ENCODE measurements at regions not wholly inside any gene's neighbourhood (a gene's known extent, or its start where the extent isn't known, plus 50 kb on each side); places are given as distances from the start of the nearest gene placed in this dataset.
"Not testable (repeated sequence)": the region's sequence is repeated elsewhere in the genome, so short reads cannot be mapped to it uniquely, and the experiment has no call there.

GRCh38 chrX:46087310-46087709 is 457.9 kb downstream of the ZNF674 start:
- DNase-seq (ENCODE audit: extremely low read depth in 1 of 11, low read depth in 9 of 11, low spot score in 4 of 11), result not testable (repeated sequence)

GRCh38 chrX:46080121-46080520 is 465.1 kb downstream of the ZNF674 start:
- not testable (repeated sequence) for DNase-seq (ENCODE audit: extremely low read depth in 1 of 11, low read depth in 9 of 11, low spot score in 4 of 11)

GRCh38 chrX:46072791-46073190 is 472.4 kb downstream of the ZNF674 start:
- no peak for DNase-seq (ENCODE audit: extremely low read depth in 1 of 11, low read depth in 9 of 11, low spot score in 4 of 11)

GRCh38 chrX:46072372-46072771 is 472.8 kb downstream of the ZNF674 start:
- no peak for DNase-seq (ENCODE audit: extremely low read depth in 1 of 11, low read depth in 9 of 11, low spot score in 4 of 11)

DNA sequence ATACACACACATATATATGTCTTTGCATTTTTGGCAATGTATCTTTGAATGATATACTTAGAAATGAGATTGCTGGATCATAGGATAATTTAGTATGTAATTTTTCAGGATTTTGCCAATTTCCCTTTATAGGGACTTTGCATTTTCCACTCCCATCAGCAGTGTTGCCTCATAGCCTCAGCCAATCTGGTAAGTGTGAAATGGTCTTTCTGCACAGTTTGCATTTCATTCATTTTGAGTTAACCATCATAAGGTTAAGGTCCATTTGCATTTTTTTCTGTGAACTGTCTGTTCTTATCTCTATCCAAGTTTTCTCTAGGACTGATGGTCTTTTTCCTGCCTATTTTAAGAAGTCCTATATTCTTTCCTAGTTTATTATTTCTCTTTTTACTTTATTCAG is 474.8 kb downstream of the ZNF674 start:
- no peak for DNase-seq (ENCODE audit: extremely low read depth in 1 of 11, low read depth in 9 of 11, low spot score in 4 of 11)

DNA sequence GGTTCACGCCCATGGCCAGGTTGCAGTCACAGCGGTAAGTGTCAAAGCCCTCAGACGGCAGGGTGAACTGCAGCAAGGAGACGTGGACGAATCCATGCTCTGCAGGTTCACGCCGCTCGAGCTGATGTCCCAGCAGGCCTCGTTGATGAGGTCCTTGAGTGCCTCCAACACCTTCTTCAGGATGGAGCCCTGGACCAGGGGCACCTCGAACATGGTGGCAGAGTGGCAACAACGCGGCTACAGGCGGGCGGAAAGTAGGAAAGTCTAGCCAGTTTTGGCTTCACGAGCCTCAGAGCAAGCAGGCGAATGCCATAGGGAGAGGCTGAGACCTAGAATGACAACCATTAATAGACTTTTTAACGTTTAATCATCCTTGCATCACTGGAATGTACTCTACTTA is 485.9 kb downstream of the ZNF674 start:
- no peak for DNase-seq (ENCODE audit: extremely low read depth in 1 of 11, low read depth in 9 of 11, low spot score in 4 of 11)

DNA sequence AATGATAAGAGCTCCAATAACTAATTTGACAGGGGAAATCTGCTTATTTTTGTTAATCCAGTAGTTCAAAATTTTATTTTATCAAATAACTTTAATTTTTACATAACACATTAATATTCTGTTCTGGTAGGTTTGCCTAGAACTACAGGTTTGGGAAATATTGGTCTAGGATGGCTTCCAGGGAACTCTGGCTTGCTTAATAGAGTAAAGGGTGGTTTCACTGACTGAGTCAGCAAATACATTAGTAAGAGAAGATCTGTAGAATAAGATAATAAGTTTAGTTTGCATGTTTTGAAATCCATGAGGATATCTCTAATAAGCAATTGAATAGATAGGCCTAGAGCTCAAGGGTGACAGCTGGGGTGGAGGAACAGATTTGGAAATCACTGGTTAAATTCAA is 500.7 kb downstream of the ZNF674 start:
- no peak for DNase-seq (ENCODE audit: extremely low read depth in 1 of 11, low read depth in 9 of 11, low spot score in 4 of 11)

GRCh38 chrX:46040001-46040400 is 505.2 kb downstream of the ZNF674 start:
- no peak for DNase-seq (ENCODE audit: extremely low read depth in 1 of 11, low read depth in 9 of 11, low spot score in 4 of 11)

GRCh38 chrX:46039526-46039925 is 505.7 kb downstream of the ZNF674 start:
- no peak for DNase-seq (ENCODE audit: extremely low read depth in 1 of 11, low read depth in 9 of 11, low spot score in 4 of 11)

GRCh38 chrX:46036508-46036907 is 508.7 kb downstream of the ZNF674 start:
- DNase-seq (ENCODE audit: extremely low read depth in 1 of 11, low read depth in 9 of 11, low spot score in 4 of 11), result no peak

GRCh38 chrX:46034868-46035267 is 510.4 kb downstream of the ZNF674 start:
- no peak for DNase-seq (ENCODE audit: extremely low read depth in 1 of 11, low read depth in 9 of 11, low spot score in 4 of 11)

DNA sequence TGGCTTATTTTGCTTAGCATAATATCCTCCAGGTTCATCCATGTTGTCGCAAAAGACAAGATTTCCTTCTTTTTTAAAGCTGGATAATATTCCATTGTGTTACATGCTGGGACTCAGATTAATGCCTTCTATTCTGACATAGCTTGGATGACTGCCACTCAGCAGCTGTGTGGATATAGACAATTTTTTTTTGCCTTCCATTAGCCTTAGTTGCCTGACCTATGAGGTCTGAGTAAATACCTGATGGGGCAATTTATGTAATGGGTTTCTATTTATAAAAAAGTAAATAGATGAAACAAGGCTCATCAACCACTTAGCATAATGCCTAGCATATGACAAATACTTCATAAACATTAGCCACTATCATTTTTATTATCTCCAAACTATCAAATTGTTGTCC is 515.4 kb downstream of the ZNF674 start:
- DNase-seq (ENCODE audit: extremely low read depth in 1 of 11, low read depth in 9 of 11, low spot score in 4 of 11), result no peak

- DNase-seq (ENCODE audit: extremely low read depth in 1 of 11, low read depth in 9 of 11, low spot score in 4 of 11), result no peak
Observed at GRCh38 chrX:46016296-46016695, 528.9 kb downstream of the ZNF674 start.

- no peak for DNase-seq (ENCODE audit: extremely low read depth in 1 of 11, low read depth in 9 of 11, low spot score in 4 of 11)
Observed at GRCh38 chrX:46015653-46016052, 529.6 kb downstream of the ZNF674 start.

- no peak for DNase-seq (ENCODE audit: extremely low read depth in 1 of 11, low read depth in 9 of 11, low spot score in 4 of 11)
Observed at GRCh38 chrX:45992402-45993123, 552.7 kb downstream of the ZNF674 start.

- DNase-seq (ENCODE audit: extremely low read depth in 1 of 11, low read depth in 9 of 11, low spot score in 4 of 11), result no peak
Observed at GRCh38 chrX:45986971-45987370, 558.2 kb downstream of the ZNF674 start.

GRCh38 chrX:45986081-45986480 is 559.1 kb downstream of the ZNF674 start:
- DNase-seq (ENCODE audit: extremely low read depth in 1 of 11, low read depth in 9 of 11, low spot score in 4 of 11), result no peak

GRCh38 chrX:45982958-45983727 is 562.1 kb downstream of the ZNF674 start:
- not testable (repeated sequence) for DNase-seq (ENCODE audit: extremely low read depth in 1 of 11, low read depth in 9 of 11, low spot score in 4 of 11)

GRCh38 chrX:45980726-45981125 is 564.5 kb downstream of the ZNF674 start:
- no peak for DNase-seq (ENCODE audit: extremely low read depth in 1 of 11, low read depth in 9 of 11, low spot score in 4 of 11)

GRCh38 chrX:45975633-45976032 is 569.6 kb downstream of the ZNF674 start:
- no peak for DNase-seq (ENCODE audit: extremely low read depth in 1 of 11, low read depth in 9 of 11, low spot score in 4 of 11)

GRCh38 chrX:45972636-45973035 is 572.6 kb downstream of the ZNF674 start:
- no peak for DNase-seq (ENCODE audit: extremely low read depth in 1 of 11, low read depth in 9 of 11, low spot score in 4 of 11)
